Adipocyte (in vitro differentiated cells): ENCODE measurements at regions not wholly inside any gene's neighbourhood (a gene's known extent, or its start where the extent isn't known, plus 50 kb on each side); places are given as distances from the start of the nearest gene placed in this dataset.
"Not testable (repeated sequence)": the region's sequence is repeated elsewhere in the genome, so short reads cannot be mapped to it uniquely, and the experiment has no call there.

Source experiments
- DNase-seq: peaks from one replicate; pipeline ENCODE4 v3.0.0-alpha.2; 2015; ENCODE audit warnings: low read depth
- H3K27me3 ChIP-seq: replicated peaks from 2 replicates; pipeline ENCODE4 v1.7.0; 2013; ENCODE audit warnings: mild to moderate bottlenecking, low read length, moderate library complexity; ENCODE audit not compliant: control insufficient read depth, insufficient read depth
- H3K36me3 ChIP-seq: 2 replicates; pipeline ENCODE4 v1.7.0; 2013; ENCODE audit warnings: low read length, mild to moderate bottlenecking, moderate library complexity; ENCODE audit not compliant: control insufficient read depth, insufficient read depth, severe bottlenecking
- H3K4me1 ChIP-seq: 2 replicates; pipeline ENCODE4 v1.7.0; 2013; ENCODE audit warnings: mild to moderate bottlenecking, low read length, moderate library complexity; ENCODE audit not compliant: control insufficient read depth, insufficient read depth
- H3K4me3 ChIP-seq: 2 replicates; pipeline ENCODE4 v1.7.0; 2013; ENCODE audit warnings: mild to moderate bottlenecking, low read length, moderate library complexity
- H3K9ac ChIP-seq: 2 replicates; pipeline ENCODE4 v1.7.0; 2013; ENCODE audit warnings: mild to moderate bottlenecking, low read length, moderate library complexity
- H3K9me3 ChIP-seq: 2 replicates; pipeline ENCODE4 v1.7.0; 2013; ENCODE audit warnings: mild to moderate bottlenecking, low read length, moderate library complexity; ENCODE audit not compliant: control insufficient read depth

- H3K36me3 ChIP-seq = no peaks in the 10 kb centered on the region
- peaks cover 8% of the 10 kb centered on the region for H3K9me3 ChIP-seq
- H3K4me3 ChIP-seq = no peak overlapping the region
- no peak for DNase-seq
- H3K27me3 ChIP-seq = peaks cover 5% of the 10 kb centered on the region
- H3K9ac ChIP-seq = no peak overlapping the region
- peaks cover 15% of the 10 kb centered on the region for H3K4me1 ChIP-seq
These were observed 105.8 kb upstream of the PDHA1 start for GRCh38 chrX:19237901-19238300.

GRCh38 chrX:19243431-19243830 is 100.3 kb upstream of the PDHA1 start:
- no peak for DNase-seq
- Histone ChIP-seq H3K36me3 (no peaks in the 10 kb centered on the region), H3K9me3 (peaks cover 19% of the 10 kb centered on the region), H3K4me1 (peaks cover 12% of the 10 kb centered on the region), H3K27me3 (peaks cover 5% of the 10 kb centered on the region), H3K9ac (no peak overlapping the region), H3K4me3 (no peak overlapping the region)

GRCh38 chrX:19244921-19245320 is 98.8 kb upstream of the PDHA1 start:
- not testable (repeated sequence) for DNase-seq, H3K9ac ChIP-seq, H3K4me1 ChIP-seq, H3K36me3 ChIP-seq, H3K4me3 ChIP-seq, H3K27me3 ChIP-seq
- H3K9me3 ChIP-seq = peaks cover 19% of the 10 kb centered on the region

GRCh38 chrX:19245711-19246269 is 97.9 kb upstream of the PDHA1 start:
- Histone ChIP-seq H3K4me3 (no peak overlapping the region), H3K9me3 (peaks cover 13% of the 10 kb centered on the region), H3K27me3 (peaks cover 7% of the 10 kb centered on the region), H3K4me1 (peaks cover 7% of the 10 kb centered on the region), H3K36me3 (no peaks in the 10 kb centered on the region), H3K9ac (no peak overlapping the region)
- DNase-seq = peak; percentile 0

- Histone ChIP-seq H3K9me3 (peaks cover 5% of the 10 kb centered on the region), H3K36me3 (no peaks in the 10 kb centered on the region), H3K27me3 (peaks cover 6% of the 10 kb centered on the region), H3K4me3 (no peak overlapping the region), H3K4me1 (no peaks in the 10 kb centered on the region), H3K9ac (no peak overlapping the region)
- no peak for DNase-seq
These were observed 86.7 kb upstream of the PDHA1 start for GRCh38 chrX:19256986-19257385.

GRCh38 chrX:19261026-19261425 is 82.7 kb upstream of the PDHA1 start:
- not testable (repeated sequence) for H3K4me3 ChIP-seq, H3K9me3 ChIP-seq, H3K9ac ChIP-seq, H3K36me3 ChIP-seq, H3K4me1 ChIP-seq, DNase-seq, H3K27me3 ChIP-seq

GRCh38 chrX:19270727-19271126 is 73.0 kb upstream of the PDHA1 start:
- Histone ChIP-seq H3K9ac (no peak overlapping the region), H3K9me3 (no peaks in the 10 kb centered on the region), H3K27me3 (no peaks in the 10 kb centered on the region), H3K4me1 (no peaks in the 10 kb centered on the region), H3K4me3 (no peak overlapping the region), H3K36me3 (no peaks in the 10 kb centered on the region)
- DNase-seq = no peak

GRCh38 chrX:19272452-19272851 is 71.3 kb upstream of the PDHA1 start:
- no peaks in the 10 kb centered on the region for H3K9me3 ChIP-seq
- no peaks in the 10 kb centered on the region for H3K36me3 ChIP-seq
- H3K4me3 ChIP-seq = no peak overlapping the region
- H3K27me3 ChIP-seq = no peaks in the 10 kb centered on the region
- H3K4me1 ChIP-seq = no peaks in the 10 kb centered on the region
- H3K9ac ChIP-seq = no peak overlapping the region
- DNase-seq = peak; percentile 19

GRCh38 chrX:19280636-19281035 is 63.1 kb upstream of the PDHA1 start:
- no peaks in the 10 kb centered on the region for H3K9me3 ChIP-seq
- no peaks in the 10 kb centered on the region for H3K4me1 ChIP-seq
- no peak overlapping the region for H3K9ac ChIP-seq
- no peak for DNase-seq
- no peaks in the 10 kb centered on the region for H3K36me3 ChIP-seq
- H3K4me3 ChIP-seq = no peak overlapping the region
- H3K27me3 ChIP-seq = peaks cover 4% of the 10 kb centered on the region

- no peak for DNase-seq
- no peak overlapping the region for H3K4me3 ChIP-seq
- no peaks in the 10 kb centered on the region for H3K9me3 ChIP-seq
- no peak overlapping the region for H3K9ac ChIP-seq
- H3K36me3 ChIP-seq = no peaks in the 10 kb centered on the region
- peaks cover 4% of the 10 kb centered on the region for H3K27me3 ChIP-seq
- H3K4me1 ChIP-seq = no peaks in the 10 kb centered on the region
These were observed 62.5 kb upstream of the PDHA1 start for GRCh38 chrX:19281256-19281655.

GRCh38 chrX:19283597-19284339 is 60.0 kb upstream of the PDHA1 start:
- Histone ChIP-seq H3K36me3 (no peaks in the 10 kb centered on the region), H3K9ac (no peak overlapping the region), H3K9me3 (no peaks in the 10 kb centered on the region), H3K4me3 (no peak overlapping the region), H3K4me1 (no peaks in the 10 kb centered on the region), H3K27me3 (peaks cover 4% of the 10 kb centered on the region)
- no peak for DNase-seq

- no peaks in the 10 kb centered on the region for H3K36me3 ChIP-seq
- H3K9me3 ChIP-seq = no peaks in the 10 kb centered on the region
- no peak for DNase-seq
- H3K9ac ChIP-seq = no peak overlapping the region
- H3K27me3 ChIP-seq = peaks cover 8% of the 10 kb centered on the region
- H3K4me1 ChIP-seq = no peaks in the 10 kb centered on the region
- no peak overlapping the region for H3K4me3 ChIP-seq
These were observed 57.9 kb upstream of the PDHA1 start for GRCh38 chrX:19285857-19286256.
